Jurkat, Clone E6-1 (cell line): ENCODE measurements at regions not wholly inside any gene's neighbourhood (a gene's known extent, or its start where the extent isn't known, plus 50 kb on each side); places are given as distances from the start of the nearest gene placed in this dataset.
"Not testable (repeated sequence)": the region's sequence is repeated elsewhere in the genome, so short reads cannot be mapped to it uniquely, and the experiment has no call there.

Experiments
- DNase-seq: peaks from one replicate; pipeline ENCODE4 v3.0.0-alpha.2; 2011; ENCODE audit warnings: low read depth, low spot score
- H3K4me3 ChIP-seq: 2 replicates; pipeline ENCODE4 v1.5.1; 2011; ENCODE audit warnings: mild to moderate bottlenecking, low read length, control low read depth, moderate library complexity

DNA sequence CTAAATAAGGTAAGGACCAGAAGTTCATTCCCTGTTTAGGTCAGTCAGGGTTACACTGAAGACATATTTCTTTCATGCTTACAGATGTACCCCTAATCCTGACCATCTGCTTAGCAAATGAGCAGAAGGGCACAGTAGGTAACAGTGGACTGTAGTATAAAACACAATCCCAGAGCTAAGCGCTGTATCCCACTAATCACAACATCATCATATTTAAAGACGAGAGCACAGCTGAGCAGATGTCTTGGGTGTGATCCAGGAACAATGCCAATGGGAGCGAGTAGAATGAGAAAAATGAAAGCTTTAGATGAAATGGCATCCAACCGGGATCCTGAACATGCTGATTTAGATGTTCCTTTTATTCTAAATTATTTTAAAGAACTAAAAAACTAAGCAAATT is 213.4 kb downstream of the CCER1 start:
- H3K4me3 ChIP-seq: no peak overlapping the region
- no peak for DNase-seq

DNA sequence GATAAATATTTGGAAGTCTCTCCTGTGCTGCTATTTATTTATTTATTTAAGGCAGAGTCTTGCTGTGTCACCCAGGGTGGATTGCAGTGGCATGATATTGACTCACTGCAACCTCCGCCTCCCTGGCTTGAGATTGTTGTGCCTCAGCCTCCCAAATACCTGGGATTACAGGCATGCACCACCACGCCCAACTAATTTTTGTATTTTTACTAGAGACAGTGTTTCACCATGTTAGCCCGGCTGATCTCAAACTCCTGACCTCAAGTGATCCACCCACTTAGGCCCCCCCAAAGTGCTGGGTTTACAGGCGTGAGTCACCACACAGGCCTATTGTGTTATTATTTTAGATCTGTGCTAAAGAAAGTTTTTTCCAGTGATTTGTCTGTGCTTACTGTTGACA is 225.2 kb downstream of the CCER1 start:
- no peak overlapping the region for H3K4me3 ChIP-seq
- no peak for DNase-seq

DNA sequence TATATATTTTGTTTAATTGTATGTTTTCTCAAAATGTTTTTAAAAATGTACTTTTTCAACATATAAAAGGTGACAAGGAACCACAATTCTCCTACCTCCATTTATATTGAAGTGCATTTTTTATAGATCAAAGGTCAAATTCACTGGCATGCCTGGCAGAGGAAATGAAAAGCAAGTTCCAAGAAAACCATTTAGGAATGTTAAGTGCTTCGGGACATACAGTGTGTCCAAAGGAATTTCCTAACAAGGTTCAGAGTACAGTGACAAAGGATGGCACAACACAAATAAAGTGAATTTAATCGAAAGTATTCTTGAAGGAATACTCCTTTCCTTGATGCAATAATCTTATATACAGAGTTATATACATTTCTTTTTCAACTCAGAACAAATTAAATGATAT is 242.3 kb downstream of the CCER1 start:
- H3K4me3 ChIP-seq: no peak overlapping the region
- DNase-seq: no peak

GRCh38 chr12:90710711-90711110 is 244.3 kb downstream of the CCER1 start:
- no peak overlapping the region for H3K4me3 ChIP-seq
- no peak for DNase-seq

GRCh38 chr12:90706036-90706435 is 248.9 kb downstream of the CCER1 start:
- no peak for DNase-seq
- no peak overlapping the region for H3K4me3 ChIP-seq

DNA sequence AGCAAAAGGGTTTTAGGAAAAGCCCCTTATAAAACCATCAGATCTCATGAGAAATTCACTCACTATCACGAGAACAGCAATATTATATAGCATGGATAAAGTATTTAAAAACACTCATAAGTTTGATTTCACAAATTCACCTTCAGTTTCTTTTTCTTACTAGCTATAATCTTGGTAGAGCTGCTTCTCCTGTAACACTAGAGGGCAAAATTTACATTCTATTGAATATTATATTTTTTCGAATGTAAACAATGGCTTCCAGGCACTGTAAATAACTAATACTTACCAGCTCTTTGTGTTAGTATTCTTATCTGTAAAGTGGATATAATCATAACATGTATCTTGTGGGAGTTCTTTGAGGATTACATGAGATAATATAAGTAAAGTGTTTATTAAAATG is 259.6 kb downstream of the CCER1 start:
- no peak for DNase-seq
- no peak overlapping the region for H3K4me3 ChIP-seq

GRCh38 chr12:90690120-90690519 is 264.9 kb downstream of the CCER1 start:
- no peak for DNase-seq
- no peak overlapping the region for H3K4me3 ChIP-seq

DNA sequence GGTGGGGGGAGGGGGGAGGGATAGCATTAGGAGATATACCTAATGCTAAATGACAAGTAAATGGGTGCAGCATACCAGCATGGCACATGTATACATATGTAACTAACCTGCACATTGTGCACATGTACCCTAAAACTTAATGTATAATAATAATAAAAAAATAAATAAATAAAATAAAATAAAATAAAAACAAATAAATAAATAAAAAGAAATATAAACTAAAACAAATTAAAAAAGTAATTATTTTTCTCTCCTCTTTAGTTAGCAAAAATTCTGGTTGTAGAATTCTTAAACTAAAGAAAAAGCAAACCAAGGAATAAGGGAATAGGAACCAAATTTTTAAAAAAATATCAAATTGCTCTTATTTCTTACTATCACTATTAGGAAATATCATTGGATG is 267.3 kb downstream of the CCER1 start:
- H3K4me3 ChIP-seq, DNase-seq: not testable (repeated sequence)

DNA sequence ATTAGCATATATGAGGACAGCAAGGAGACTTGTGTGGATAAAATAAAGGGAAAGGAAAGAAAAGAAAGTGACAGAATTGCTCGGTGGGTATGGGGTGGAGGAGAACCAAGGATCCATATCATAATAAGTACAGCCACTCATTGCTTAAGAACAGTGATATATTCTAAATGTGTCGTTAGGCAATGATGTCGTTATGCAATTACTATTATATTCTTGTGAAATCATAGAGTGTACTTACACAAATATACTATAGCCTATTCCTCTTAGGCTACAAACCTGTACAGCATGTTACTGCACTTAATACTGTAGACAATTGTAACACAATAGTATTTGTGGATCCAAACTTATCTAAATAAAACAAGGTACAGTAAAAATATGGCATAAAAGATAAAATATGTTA is 271.1 kb downstream of the CCER1 start:
- no peak overlapping the region for H3K4me3 ChIP-seq
- no peak for DNase-seq

DNA sequence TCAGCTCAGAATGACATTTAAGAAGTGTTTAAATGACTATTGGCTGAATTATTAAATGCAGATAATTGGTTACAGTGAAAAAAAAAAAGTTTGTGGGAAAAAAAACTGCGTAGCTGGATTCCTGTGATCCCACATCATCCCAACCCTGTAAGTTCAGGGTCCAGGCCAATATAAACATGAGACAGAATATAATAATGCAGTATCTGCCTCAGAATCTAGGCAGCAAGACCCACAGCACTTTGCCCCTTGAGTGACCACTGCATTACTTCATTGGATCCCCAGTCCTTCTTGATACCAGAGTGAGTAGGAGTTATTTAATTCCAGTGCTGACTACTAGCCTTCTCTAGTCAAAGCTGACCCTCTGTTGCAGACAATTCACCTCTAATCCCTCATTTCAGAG is 272.6 kb downstream of the CCER1 start:
- no peak for DNase-seq
- H3K4me3 ChIP-seq: no peak overlapping the region

DNA sequence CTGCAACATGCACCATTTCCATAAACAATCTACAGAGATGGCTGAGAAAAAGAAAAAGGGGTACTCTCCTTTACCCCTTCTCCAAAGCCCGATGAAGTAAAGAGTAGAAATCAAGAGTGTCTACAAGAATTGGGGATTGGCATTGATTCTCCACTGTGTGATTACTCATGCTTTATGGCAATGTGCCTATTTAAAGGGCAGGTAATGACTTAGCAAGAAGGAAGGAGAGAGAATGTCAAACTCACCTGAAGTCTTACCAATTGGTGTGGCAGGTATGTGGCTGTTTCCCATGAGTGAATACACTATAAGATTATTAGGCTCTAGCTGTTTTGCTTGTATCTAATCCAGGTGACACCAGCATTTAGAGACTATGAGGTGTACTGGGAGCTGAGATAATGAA is 275.3 kb downstream of the CCER1 start:
- DNase-seq: no peak
- H3K4me3 ChIP-seq: no peak overlapping the region

- no peak overlapping the region for H3K4me3 ChIP-seq
- DNase-seq: no peak
Measured at GRCh38 chr12:90677552-90677951, 277.4 kb downstream of the CCER1 start.

GRCh38 chr12:90677055-90677454 is 277.9 kb downstream of the CCER1 start:
- H3K4me3 ChIP-seq: no peak overlapping the region
- no peak for DNase-seq

GRCh38 chr12:90675106-90675505 is 279.9 kb downstream of the CCER1 start:
- no peak overlapping the region for H3K4me3 ChIP-seq
- DNase-seq: no peak

DNA sequence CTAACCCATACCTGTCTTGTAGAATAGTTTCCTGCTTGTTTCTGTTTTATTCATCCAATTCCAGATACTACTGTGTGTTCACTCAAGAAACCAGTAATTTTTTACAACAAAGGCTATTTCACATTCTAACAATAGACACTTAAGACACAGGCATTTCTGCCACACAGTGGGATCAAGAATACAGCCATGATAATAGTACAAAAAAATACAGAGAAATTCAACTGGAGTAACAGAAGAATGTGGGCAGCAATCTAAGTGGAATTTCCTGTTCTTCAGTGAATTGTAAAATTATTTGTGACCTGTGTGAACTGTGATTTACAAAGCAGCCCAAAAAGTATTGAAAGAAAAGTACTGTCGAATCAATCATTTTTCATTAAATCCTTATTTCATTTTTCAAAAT is 282.9 kb downstream of the CCER1 start:
- no peak for DNase-seq
- no peak overlapping the region for H3K4me3 ChIP-seq

- not testable (repeated sequence) for H3K4me3 ChIP-seq, DNase-seq
Measured at GRCh38 chr12:90663949-90664348, 291.0 kb downstream of the CCER1 start.

DNA sequence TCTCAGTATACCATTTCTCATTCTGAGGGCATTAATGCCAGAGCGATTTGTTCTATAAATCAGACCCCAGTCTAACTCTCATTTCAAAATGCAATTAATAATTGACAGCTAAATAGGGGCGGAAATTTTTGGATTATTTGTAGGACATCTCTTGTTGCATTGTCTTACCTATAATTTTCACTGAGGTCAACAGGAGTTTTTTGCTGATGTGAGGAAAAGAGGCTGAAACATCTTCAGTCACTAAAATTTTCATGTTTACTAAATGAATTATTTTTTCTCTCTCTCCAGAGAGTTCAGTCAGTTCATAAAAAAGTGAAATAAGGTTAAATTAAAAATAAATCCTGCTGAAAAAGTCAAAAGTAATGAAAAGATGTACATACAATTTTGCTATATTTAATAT is 295.9 kb downstream of the CCER1 start:
- no peak for DNase-seq
- H3K4me3 ChIP-seq: no peak overlapping the region

DNA sequence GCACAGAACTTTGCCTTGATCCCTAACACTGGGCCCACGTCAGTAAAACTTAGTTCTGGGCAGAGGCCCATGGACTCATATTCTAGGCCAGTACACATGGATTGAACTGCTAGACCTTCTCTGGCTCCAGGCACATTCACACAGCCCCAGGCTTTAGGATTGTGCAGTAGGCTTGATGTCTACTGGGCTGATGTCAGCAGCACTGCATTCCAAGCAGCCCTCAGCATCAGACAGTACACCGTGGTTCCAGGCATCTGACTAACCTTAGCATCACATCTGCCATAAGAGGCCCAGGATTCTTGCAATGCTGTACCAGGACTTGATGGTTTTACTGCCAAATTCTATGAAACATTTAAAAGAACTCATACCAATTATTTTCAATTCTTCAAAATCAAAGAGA is 301.9 kb downstream of the CCER1 start:
- H3K4me3 ChIP-seq: no peak overlapping the region
- no peak for DNase-seq

- no peak for DNase-seq
- H3K4me3 ChIP-seq: no peak overlapping the region
Measured at GRCh38 chr12:90652280-90652679, 302.7 kb downstream of the CCER1 start.

DNA sequence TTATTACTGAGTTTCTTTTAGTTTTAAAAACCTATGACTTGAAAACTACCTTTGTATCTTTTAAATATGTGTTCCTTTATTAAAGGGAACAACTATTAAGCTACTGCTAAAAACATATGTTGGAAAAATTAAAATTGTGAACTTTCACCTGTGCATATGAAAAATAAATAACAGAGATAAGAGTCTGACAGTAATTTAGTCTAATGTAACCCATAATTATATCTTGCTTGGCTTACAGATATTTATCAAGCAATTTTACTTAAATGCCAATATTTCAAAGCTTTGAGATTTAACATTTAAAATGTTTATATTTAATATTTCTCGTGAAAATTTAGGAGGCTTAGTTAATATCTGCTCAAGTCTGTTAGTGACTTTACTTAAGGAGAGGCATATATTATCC is 309.8 kb downstream of the CCER1 start:
- no peak for DNase-seq

DNA sequence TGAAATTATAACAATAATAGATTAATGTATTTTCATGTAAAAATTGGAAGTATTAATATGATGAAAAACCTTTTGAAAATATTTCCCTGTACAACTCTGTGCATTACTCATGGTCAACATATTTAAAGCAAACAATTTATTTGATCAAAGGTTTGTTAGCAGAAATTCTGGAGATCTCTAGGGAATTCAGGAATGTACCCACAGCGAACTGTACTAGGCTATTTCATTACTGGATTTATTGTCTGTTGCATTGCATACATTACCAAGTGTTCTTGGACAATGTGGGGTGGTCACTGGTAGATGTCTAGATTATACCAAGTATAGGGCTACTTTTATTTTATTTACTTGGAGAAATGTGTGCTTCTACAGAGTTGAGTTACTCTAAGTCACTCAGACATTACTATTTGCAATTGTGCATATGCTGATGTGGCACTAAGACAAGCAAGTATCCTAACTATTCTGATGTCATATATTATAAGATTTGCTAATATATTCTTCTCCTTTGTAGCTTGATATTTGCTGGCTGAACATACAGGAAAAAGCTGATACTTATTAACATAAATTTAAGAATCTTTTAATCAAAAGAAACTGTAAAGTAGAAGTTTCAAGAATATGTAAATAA is 323.3 kb downstream of the CCER1 start:
- DNase-seq: no peak
- H3K4me3 ChIP-seq: no peak overlapping the region

More for the DNA sequence above, 309.8 kb downstream of the CCER1 start:
- H3K4me3 ChIP-seq: no peak overlapping the region

GRCh38 chr12:90630006-90630405 is 325.0 kb downstream of the CCER1 start:
- no peak for DNase-seq
- H3K4me3 ChIP-seq: no peak overlapping the region
